Endothelial cell of hepatic sinusoid (primary cell): ENCODE measurements at regions not wholly inside any gene's neighbourhood (a gene's known extent, or its start where the extent isn't known, plus 50 kb on each side); places are given as distances from the start of the nearest gene placed in this dataset.

Experiments
- in situ Hi-C: cut with HindIII; loops from 2 replicates; pipeline ENCODE4 v1.10.0; 2017; ENCODE audit warnings: low sequenced_read_pairs

DNA sequence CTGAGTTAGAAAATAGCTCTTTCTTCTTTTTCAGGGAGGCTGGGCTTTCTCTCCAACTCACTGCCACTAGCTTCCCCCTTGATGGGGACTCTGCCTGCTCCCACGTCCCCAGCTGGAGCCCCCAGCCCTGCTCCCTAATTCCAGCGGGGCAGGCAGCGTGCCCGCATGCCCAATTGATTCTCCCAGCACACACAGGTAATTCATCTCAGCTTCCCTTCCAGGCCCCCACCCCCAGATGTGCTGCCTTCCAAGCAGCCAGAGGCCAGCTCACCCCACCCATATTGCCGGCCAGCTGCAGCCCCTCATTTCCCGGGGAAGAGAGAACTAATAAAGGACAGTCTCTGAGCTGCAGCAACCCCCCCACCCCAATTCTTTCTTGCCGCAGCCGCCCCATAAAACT is 69.8 kb downstream of the EFNB1 start:
- in situ Hi-C loops: no loop called here

DNA sequence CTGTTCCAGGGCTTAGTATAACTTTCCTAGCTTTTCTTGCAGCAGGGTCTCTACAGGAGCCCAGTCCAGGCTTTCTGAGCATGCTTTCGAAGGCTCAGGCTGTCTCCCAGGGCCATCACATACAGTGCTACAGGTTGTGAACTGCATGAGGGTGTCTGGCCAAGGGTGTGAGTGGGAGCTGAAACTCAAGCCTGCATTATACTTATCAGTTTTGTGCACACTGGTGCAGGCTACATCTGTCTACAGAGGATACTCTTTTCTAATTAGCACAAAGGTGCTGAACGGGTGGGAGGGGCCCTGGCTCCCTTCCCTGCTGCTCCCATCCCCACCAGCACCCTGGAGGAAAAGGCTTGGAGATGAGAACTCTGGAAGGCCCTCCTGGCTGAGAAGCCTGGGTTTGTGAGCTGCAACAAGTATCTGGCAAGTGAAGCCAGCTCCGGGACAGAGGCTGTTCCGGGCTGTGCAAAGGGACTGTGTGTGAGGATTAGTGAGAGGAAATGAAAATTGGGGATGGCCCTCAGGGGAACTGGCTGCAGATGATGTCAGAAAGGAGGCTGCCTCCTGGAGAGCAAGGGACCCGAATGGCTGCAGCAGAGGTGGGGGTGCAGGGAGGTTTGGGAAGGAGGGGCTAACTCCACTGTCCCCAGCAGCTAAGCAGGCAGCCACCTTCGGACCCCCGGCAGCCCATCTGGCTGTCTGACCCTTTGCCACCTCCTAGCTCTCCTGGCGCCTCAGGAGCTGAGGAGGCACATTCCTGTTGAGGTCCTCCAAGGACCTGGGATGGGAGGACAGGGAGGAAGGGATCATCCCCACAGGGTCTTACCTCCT is 68.5 kb downstream of the EFNB1 start:
- in situ Hi-C loops: no loop called here

DNA sequence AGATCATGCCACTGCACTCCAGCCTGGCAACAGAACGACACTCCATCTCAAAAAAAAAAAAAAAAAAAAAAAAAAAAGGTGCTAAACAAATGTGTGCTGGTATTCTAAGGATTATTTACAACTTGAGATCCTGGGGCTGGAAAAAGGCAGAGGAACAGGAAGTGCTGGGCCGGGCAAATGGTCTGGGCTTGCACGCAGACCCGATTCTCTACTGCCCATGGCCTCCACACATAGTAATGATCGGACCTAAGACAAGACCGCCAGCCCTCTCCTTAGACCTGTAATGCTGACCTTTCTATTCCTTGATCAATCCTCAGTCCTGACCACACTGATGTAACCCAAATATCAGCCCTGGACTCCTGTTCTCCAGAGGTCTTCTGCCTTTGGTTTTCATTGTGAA is 67.8 kb downstream of the EFNB1 start:
- in situ Hi-C loops: no loop called here

DNA sequence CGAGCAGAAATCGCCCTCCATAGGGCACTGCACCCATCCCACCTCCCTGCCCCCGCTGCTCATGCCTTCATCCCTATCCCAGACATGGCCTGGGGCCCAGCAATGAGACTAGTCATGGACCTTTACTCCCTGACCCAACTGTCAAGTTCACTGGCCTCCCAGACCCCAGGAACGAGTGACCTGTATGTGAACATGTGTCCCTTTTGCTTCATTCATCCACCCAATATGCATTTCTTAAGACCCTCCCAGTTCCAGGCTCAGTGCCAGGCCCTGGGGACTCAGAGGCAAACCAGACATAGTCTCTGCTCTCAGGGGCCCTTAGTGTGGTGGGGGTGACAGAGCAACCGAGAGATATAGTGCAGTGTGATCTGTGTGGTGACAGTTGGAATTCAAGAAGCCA is 67.0 kb downstream of the EFNB1 start:
- in situ Hi-C loops: no loop called here

DNA sequence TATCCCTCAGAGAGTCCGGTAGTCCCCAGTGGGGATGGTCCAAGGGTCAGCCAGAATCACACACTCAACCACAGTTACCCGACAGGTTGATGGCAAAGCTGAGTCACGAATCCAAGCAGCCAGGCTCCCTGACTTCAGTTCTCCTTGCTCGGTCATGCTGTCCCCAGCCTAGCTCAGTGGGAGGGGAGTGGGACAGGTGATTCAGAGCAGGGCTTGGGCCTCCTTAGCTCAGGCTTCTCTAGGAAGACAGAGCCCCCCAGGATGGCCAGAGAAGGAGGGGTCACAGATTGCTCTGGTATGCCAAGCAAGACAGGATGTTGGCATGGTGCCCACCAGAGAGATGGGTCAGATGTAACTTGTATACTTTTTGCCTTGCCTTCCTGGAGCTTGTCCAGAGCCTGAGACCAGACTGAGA is 66.5 kb downstream of the EFNB1 start:
- in situ Hi-C loops: no loop called here

DNA sequence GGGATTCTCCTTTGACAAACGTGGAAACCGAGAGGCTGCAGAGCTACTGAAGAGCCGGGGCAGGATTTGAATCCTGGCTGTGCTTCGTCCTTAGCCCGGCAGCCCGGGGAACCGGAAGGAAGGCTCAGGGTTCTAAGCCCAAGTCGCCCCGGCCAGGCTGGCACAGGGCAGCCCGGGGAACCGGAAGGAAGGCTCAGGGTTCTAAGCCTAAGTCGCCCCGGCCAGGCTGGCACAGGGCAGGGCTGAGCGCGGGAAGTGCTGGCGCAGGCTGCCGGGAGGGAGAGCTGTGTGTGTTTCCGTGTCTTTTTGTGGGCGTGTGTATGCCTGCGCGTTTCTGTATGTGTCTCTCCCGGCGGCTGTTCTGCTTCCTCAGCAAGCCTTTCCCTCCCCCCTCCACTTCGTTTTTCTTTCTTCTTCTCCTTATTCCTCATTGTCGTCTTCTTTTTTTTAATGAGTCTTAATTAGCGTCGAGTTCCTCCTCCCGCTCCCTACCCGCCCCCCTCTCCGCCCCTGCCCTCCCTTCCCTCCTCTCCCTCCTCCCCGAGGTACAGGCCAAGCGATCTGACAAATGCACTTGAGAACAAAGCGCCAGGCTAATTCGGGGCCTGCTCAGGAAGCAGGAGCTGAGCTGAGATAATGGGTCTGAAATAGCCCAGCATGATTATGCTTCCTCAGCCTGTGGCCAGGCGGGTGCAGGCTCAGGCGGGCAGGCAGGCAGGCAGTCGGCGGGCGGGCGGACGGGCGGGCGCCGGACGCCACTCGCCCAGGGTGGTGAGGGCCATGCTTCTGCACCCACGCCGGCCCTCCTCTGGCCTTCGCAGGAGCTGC is 65.9 kb downstream of the EFNB1 start:
- in situ Hi-C loops: no loop called here

DNA sequence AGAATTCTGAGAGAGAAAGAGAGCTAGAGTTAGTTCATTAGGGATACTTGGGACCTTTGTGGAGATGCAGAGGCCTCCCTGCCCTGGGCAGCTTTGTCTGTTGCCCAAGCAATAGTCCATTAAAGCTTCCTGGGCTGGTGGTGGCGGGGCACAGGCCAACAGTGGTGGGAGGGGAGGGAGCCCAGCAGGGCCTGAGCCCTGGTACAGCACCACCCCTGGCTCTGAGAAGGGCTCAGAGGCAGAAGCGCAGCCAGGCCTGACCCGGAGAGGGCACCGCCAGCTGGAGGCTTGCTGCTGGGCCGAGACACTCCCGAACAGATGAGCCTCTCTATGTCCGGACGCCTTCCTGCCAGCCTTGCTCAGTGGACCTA is 65.3 kb downstream of the EFNB1 start:
- in situ Hi-C loops: no loop called here

DNA sequence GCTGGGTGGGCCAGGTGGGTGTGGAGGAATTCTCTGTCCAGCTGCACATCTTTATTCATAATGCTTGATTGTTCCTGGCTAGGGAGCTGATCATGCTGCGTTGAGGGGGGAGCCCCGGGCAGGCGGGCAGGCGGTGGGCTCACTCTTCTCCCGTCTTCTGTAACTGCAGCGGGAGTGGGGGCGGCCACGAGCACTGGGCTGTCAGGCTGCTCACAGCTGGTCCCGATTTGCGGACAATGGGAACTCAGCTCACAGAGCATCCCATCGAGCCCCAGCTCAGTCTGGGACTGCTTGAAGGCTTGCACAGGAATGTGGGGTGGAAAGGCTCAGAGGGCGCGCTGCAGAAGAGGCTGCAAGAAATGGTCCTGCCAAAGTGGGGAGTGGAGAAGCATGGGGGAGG is 63.8 kb downstream of the EFNB1 start:
- in situ Hi-C loops: no loop called here

DNA sequence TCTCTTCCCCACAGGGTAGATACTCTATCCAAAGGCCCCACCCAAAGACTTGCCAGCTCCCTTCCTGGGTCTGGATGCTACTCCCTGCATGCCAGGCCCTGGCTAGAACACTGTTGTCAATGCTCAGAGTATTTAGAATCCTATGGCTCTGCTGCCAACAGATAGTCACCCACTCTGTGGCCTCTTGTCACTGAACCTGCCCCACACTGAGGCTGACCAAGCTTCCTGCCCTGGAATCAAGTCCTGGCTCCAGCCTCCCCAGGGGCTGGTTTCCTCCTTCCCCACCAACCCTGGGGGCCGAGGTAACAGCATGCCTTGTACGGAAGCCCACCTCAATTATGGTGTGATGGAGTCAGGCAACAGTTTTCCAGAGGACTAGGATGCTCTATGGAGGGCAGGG is 63.3 kb downstream of the EFNB1 start:
- in situ Hi-C loops: no loop called here
